Skeletal muscle cell (primary cell): ENCODE measurements at regions not wholly inside any gene's neighbourhood (a gene's known extent, or its start where the extent isn't known, plus 50 kb on each side); places are given as distances from the start of the nearest gene placed in this dataset.

Experiments used
- DNase-seq: peaks from one replicate; pipeline ENCODE4 v3.0.0-alpha.2; 2010; ENCODE audit warnings: low read depth
- H3K4me3 ChIP-seq: 2 replicates; pipeline ENCODE4 v1.5.1; 2011; ENCODE audit warnings: low read depth, mild to moderate bottlenecking, control low read depth, low read length, moderate library complexity

DNA sequence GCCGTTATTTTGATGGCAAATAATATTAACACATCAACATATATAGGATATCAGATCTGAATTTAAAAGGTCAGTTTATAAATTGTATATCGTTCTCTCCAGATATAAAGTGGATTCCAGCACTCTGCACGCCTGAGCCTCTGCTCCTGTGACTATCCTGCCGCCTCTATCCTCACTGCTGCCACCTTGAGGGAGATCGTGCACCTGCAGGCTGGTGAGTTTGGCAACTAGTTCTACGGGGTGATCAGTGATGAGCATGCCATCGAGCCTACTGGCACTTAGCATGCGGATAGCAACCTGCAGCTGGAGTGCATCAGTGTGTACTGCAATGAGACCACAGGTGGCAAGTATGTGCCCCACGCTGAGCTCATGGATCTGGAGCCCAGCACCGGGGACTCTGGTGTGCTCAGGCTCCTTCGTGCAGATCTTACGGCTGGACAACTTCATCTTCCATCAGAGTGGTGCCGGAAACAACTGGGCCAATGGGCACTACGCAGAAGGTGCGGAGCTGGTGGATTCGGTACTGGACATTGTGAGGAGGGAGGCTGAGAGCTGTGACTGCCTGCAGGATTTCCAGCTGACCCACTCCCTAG is 84.9 kb downstream of the FBXO5 start:
- H3K4me3 ChIP-seq, result no peak overlapping the region
- DNase-seq, result peak; percentile 3

DNA sequence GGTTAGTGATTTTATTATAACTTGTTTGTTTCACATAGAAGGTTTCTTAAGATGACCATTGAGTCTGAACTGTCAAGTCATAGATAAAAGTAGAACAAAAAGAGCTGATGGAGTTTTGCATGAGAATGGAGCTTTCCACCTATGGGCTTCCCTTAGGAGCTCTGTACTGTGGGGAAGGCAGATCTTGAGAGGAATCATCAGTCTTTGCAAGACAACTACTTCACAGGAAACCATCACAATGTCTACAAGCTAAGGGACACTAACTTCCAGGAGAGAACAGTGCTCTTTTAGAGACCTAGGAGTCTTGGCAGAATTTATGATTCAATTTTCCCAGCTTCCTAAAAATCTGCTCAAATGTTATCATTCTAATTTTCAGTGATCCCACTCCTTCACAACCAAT is 78.2 kb downstream of the FBXO5 start:
- no peak overlapping the region for H3K4me3 ChIP-seq
- no peak for DNase-seq

DNA sequence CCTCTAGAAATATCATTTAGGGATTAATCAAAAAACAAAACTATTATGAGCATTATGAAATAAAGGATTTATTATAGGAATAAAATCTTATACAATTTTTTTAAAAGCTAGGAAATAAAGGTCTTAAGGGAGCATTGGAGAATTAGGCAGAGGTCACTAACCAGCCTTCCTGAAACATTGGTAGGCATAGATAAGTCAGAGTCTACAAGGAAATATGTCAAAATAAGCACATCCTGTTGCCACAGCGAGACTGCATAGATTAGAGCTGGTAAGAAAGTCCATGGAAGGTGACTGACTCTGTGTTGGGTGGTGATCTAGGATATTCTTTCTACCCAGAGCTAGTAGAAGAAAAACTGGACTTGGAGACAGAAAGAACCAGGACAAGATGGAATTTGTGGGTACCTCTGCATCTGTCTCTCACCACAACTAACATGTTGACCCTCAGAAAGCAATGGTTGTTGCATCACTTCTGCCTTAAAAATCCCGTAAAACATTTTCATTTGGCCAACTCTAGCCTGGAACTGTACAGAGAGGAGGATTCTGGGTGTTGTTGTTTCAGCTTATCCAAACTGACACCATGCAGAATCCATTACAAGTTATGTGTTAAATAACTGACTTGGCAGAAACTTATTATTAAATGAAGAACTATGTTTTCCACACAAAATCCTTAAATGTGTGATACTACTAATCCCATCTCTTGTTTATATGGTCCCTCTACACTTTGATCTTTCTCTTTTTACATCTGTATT is 77.1 kb downstream of the FBXO5 start:
- no peak overlapping the region for H3K4me3 ChIP-seq
- no peak for DNase-seq

DNA sequence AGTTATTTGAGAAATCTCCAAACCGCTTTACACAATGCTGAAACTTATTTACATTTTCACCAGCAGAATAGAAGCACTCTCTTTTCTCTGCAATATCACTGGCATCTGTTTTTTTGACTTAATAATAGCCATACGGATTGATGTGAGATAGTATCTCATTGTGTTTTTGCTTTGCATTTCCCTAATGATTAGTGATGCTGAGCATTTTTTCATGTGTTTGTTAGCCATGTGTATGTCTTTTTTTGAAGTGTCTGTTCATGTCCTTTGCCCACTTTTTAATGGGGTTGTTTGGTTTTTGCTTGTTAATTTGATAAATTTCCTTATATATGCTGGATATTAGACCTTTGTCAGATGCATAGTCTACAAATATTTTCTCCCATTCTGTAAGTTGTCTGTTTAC is 73.6 kb downstream of the FBXO5 start:
- DNase-seq, result no peak
- no peak overlapping the region for H3K4me3 ChIP-seq

DNA sequence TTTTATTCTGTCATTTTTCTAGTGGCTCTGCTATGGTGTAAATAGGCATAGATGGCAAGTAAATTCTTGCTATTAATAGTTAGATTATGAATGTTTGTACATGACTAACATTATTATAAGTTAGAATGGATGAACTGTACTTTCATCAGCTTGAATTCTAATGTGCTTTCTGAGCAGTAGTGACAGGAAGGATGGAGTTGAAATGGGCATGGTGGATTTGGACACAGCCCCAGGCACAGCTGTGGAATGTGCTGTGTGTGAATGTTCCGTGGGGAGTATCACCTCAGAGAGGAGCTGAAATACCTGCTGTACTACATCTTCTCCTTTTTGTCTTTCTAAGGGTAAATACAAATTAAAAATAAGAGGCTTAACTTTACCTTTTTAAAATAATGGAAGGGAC is 66.8 kb downstream of the FBXO5 start:
- no peak for DNase-seq
- no peak overlapping the region for H3K4me3 ChIP-seq

DNA sequence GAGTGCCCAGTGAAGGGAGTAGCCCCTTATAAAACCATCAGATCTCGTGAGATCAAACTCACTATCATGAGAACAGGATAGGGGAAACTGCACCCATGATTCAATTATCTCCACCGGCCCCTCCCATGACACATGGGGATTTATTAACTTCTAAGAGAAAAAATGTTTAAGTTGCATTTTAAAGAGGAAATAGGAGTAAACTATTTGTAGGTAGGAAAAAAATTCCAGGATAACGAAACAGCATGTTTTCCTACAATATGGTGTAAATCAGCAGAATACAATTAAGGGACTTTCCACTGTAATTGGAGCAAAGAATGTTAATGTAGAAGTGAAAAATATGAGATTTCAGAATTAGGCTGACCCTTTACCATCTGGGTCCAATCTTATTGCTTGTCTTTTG is 63.9 kb downstream of the FBXO5 start:
- no peak overlapping the region for H3K4me3 ChIP-seq
- DNase-seq, result no peak

DNA sequence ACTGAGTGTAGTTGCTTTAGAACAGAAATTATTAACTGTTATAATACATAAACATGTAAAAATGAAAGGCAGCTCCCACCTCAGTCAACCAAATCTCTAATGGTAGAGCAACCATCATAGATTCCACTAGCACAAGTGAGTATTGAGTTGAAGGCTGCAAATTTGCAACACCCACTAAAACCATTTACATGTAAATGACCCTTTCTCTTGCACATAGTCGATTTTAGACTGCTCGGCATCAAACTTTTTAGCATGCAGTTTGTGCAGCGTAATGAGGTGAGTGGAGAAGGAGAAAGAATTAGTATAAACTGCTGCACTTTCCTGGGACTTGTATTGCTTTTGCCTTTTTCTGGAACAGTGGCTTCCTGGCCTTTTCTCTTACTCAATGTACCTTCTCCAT is 62.8 kb downstream of the FBXO5 start:
- no peak for DNase-seq
- H3K4me3 ChIP-seq, result no peak overlapping the region
